Fibroblast of lung (primary cell): ENCODE measurements at regions not wholly inside any gene's neighbourhood (a gene's known extent, or its start where the extent isn't known, plus 50 kb on each side); places are given as distances from the start of the nearest gene placed in this dataset.

Experiments
- CTCF ChIP-seq, 2 donors: IDR thresholded peaks in 1 of 2; conservative IDR thresholded peaks in 1 of 2; 1 replicate in 1 of 2; 2 replicates in 1 of 2; pipeline ENCODE4 v1.5.1; 2011 to 2012; ENCODE audit warnings: low read length in 2 of 2, control low read depth in 1 of 2, inconsistent platforms in 1 of 2, low read depth in 1 of 2, mild to moderate bottlenecking in 1 of 2
- EZH2 ChIP-seq: IDR thresholded peaks from 2 replicates; pipeline ENCODE4 v1.5.1; 2012; ENCODE audit warnings: low read length, control low read depth, mild to moderate bottlenecking; ENCODE audit errors: missing control alignments

GRCh38 chr12:4828176-4828575, 81.5 kb upstream of the KCNA1 start:
- no peak for TF ChIP-seq CTCF (conservative IDR thresholded peaks at IDR 0.05 in 1 of 2, IDR thresholded peaks at IDR 0.05 in 1 of 2; ENCODE audit: low read depth in 1 of 2, low read length in 2 of 2)
- no peak for TF ChIP-seq EZH2
